Heart right ventricle (tissue), 16 donors: ENCODE measurements at regions not wholly inside any gene's neighbourhood (a gene's known extent, or its start where the extent isn't known, plus 50 kb on each side); places are given as distances from the start of the nearest gene placed in this dataset.

ENCODE experiments used
- ATAC-seq, 8 donors: fragments of 200-7000 bp; cut with Tn5 transposase; one replicate each; pipeline ENCODE4 v1.9.1; 2020; ENCODE audit warnings: mild to moderate bottlenecking in 8 of 8, moderate library complexity in 8 of 8, moderate number of reproducible peaks in 1 of 8
- DNase-seq, 2 donors: peaks; one replicate each; pipeline ENCODE4 v3.0.0-alpha.2; 2020
- H3K27ac ChIP-seq, 10 donors: fragments of 200-600 bp; sonication (generic) in 2 of 10; one replicate each; pipeline versions ENCODE4 v1.5.0 to v1.8.0; 2020 to 2022; ENCODE audit warnings: mild to moderate bottlenecking in 3 of 10
- H3K27me3 ChIP-seq, 7 donors: fragments of 200-600 bp; one replicate each; pipeline ENCODE4 v1.8.0; 2021 to 2022; ENCODE audit warnings: mild to moderate bottlenecking in 2 of 7
- H3K36me3 ChIP-seq, 9 donors: fragments of 200-600 bp; sonication (generic) in 1 of 9; one replicate each; pipeline versions ENCODE4 v1.5.0 to v1.8.0; 2020 to 2022; ENCODE audit warnings: mild to moderate bottlenecking in 2 of 9
- H3K4me1 ChIP-seq, 9 donors: fragments of 200-600 bp; sonication (generic) in 1 of 9; one replicate each; pipeline versions ENCODE4 v1.5.0 to v1.8.0; 2020 to 2022; ENCODE audit warnings: mild to moderate bottlenecking in 4 of 9
- H3K4me3 ChIP-seq, 10 donors: fragments of 200-600 bp; sonication (generic) in 2 of 10; one replicate each; pipeline versions ENCODE4 v1.5.0 to v1.8.0; 2020 to 2022; ENCODE audit warnings: mild to moderate bottlenecking in 7 of 10, moderate library complexity in 2 of 10
- H3K9me3 ChIP-seq, 11 donors: fragments of 200-600 bp in 10 of 11; sonication (generic) in 2 of 11; one replicate each; pipeline versions ENCODE4 v1.5.0 to v1.8.0; 2013 to 2022; ENCODE audit warnings: mild to moderate bottlenecking in 2 of 11, control low read depth in 1 of 11, moderate library complexity in 1 of 11
- CTCF ChIP-seq, 9 donors: fragments of 200-600 bp; sonication (generic) in 2 of 9; IDR thresholded peaks; one replicate each; pipeline versions ENCODE4 v1.5.0 to v1.8.0; 2021 to 2022; ENCODE audit warnings: antibody characterized with exemption in 9 of 9, mild to moderate bottlenecking in 5 of 9, moderate library complexity in 1 of 9
- WGBS, 2 donors: extraction: QIAGEN DNeasy Blood & Tissue Kit; methylation state at CpG; one replicate each; pipeline ENCODE4 v1.1.7; 2013; ENCODE audit warnings: inconsistent platforms in 1 of 2; 5-methylcytosine and 5-hydroxymethylcytosine counted together
- intact Hi-C, 10 donors: fragments of 100-400 bp; cut with DNase I; formaldehyde crosslinking; loops; one replicate each; pipeline versions ENCODE4 v1.11.1 to v1.14.2; 2022
- donor health status: Arrhythmogenic right ventricular cardiomyopathy.
- donor health status: ischemic (EF 13 %, LVEDD 7.1; RV severe dilation, severe dysfunction).
- donor health status: healthy with polysubstance abuse.
- donor health status: DM: no; HTN: yes; CAD: no.
- donor health status: DM: no; HTN: no; CAD: no.
- donor health status: ischemic (EF 25% LVEDD 6.9; RV normal size, moderate dysfunction).
- donor health status: ischemic (EF 25% LVEDD 5.7; RV mildly dilated, moderate dysfunction).
- donor health status: healthy.
- donor health status: DM: yes; HTN: yes; CAD: no.
- donor health status: Ischemic cardiomyopathy.
- donor health status: ischemic (EF 35%, LVEDD 5.7; RV mildly dilated, moderate dysfunction).
- donor health status: nonischemic (EF 11% LVEDD 7.7; RV severe dilation, severe dysfunction).
- donor health status: DM: yes; HTN: yes; CAD: no.
- donor health status: PGD.
- donor health status: ischemic (EF 29% LVEDD 5.4; RV normal size, mild dysfunction).
- donor health status: nonischemic (EF 23%, LVEDD 6.1; RV moderate dilation, normal function).

GRCh38 chr7:45259227-45259596 lies 101.6 kb downstream of the RAMP3 start:
- H3K9me3 ChIP-seq: no peaks in the 10 kb centered on the region
- intact Hi-C loops: loop anchor here in 3 of 10 donors (1.0 to 5.0 kb wide), 4 partner anchors 42 to 105 kb away; partner anchors contain the start of gene RAMP3 (in 1 of the 3)
- WGBS, 2 donors: 90 to 92% methylated on average over 4 of the region's 4 CpGs
- H3K4me1 ChIP-seq: peaks cover 0 to 15% (median 0%) of the 10 kb centered on the region in 9 donors
- ATAC-seq: peak in 3 of 8 donors; percentile 15 to 55 (median 42)
- H3K27ac ChIP-seq: no peak overlapping the region
- no peaks in the 10 kb centered on the region for H3K36me3 ChIP-seq
- peaks cover 0 to 25% (median 0%) of the 10 kb centered on the region in 7 donors for H3K27me3 ChIP-seq
- TF ChIP-seq CTCF (IDR thresholded peaks at IDR 0.05): no peak
- no peak for DNase-seq
- no peak overlapping the region for H3K4me3 ChIP-seq

DNA sequence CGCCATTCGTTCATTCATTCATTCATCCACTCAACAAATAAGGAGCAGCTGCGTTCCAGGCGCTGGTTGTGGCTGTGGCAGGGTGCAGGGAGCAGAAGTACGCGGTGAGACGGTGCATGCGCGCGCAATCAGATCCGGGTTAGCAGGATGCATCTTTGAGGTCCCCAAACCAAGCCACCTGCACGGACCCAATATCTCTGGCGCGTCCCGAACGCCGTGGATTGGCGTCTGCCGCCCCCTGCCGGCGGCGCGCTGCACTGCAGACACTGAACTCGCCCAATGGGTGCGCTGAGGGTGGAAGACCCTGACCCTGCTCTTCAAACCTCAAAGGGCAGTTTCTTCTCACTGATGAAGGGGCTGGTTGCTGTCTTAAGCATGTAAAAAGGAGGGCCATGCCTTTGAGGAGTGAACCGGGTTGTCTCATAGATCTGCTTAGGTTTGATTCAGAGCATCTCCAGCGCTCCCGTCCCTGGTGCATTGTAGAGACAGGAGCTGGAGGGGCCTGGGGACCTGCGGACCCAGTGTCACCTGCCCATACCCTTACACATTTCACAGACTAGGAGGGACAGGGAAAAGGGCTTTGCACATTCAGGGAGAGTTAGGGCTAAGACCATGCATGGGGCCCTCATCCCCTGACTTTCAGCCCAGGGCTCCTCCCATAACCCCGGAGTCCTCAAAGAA lies 102.5 kb downstream of the RAMP3 start:
- ATAC-seq (peak; percentile 56 to 95 (median 82)), DNase-seq (peak; percentile 43 to 71)
- 22% methylated on average over 30 of the region's 30 CpGs for WGBS, 2 donors
- intact Hi-C loops: loop anchor here (1.0 to 5.0 kb wide), 6 partner anchors 43 to 109 kb away; partner anchors contain the start of gene RAMP3 (in 1 of the 10)
- Histone ChIP-seq H3K36me3 (no peaks in the 10 kb centered on the region), H3K27me3 (peaks cover 0 to 25% (median 0%) of the 10 kb centered on the region in 7 donors), H3K27ac (no peak overlapping the region), H3K4me3 (peak overlapping the region in 1 of 10 donors; percentile 17), H3K9me3 (no peaks in the 10 kb centered on the region), H3K4me1 (peaks cover 0 to 15% (median 0%) of the 10 kb centered on the region in 9 donors)
- TF ChIP-seq CTCF (IDR thresholded peaks at IDR 0.05): peak; percentile 95 to 99 (median 98)

DNA sequence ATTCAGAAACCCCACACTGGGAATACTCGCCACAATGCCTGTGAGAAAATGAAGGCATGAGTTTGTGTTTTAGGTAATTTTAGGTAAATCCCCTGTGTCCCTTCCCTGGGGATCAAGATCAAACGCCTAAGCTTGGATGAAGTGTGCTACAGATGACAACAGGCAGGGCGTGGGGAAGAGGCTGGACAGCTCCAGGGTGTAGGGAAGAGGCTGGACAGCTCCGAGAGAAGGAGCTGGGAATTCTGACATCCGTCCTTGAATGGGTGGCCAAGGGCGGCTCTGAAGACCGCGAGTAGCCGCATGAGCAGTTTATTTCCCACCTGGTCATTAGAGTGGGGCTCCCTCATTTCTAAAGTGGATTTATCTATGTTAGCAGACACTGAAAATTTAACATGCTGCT lies 109.7 kb downstream of the RAMP3 start:
- no peaks in the 10 kb centered on the region for H3K9me3 ChIP-seq
- no peak for ATAC-seq
- no peak for DNase-seq
- H3K27ac ChIP-seq: no peak overlapping the region
- H3K4me3 ChIP-seq: no peak overlapping the region
- WGBS, 2 donors: 34 to 52% methylated on average over 9 of the region's 9 CpGs
- no peaks in the 10 kb centered on the region for H3K36me3 ChIP-seq
- H3K27me3 ChIP-seq: peaks cover 0 to 4% (median 0%) of the 10 kb centered on the region in 7 donors
- no peak for TF ChIP-seq CTCF (IDR thresholded peaks at IDR 0.05)
- intact Hi-C loops: no loop called here
- no peaks in the 10 kb centered on the region for H3K4me1 ChIP-seq

DNA sequence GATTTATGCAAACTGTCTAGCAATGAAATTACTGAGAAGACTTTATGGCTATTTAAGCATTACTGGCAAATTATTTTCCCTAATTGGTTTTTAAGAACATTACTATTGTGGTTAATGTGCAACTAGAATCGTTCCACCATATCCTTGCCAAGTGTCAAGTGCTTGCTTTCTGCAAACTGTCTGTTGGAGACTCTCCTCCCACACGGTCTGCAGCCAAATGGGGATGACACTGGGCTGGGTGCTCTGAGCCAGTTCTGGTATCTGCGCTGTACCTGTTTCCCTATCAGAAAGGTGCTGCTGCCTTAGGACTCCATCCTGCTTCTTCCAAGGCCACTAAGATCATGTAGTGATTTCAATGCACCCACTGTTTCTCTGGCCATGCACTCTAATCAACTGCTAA lies 110.4 kb downstream of the RAMP3 start:
- H3K27me3 ChIP-seq: peaks cover 0 to 4% (median 0%) of the 10 kb centered on the region in 7 donors
- H3K36me3 ChIP-seq: no peaks in the 10 kb centered on the region
- DNase-seq: no peak
- intact Hi-C loops: no loop called here
- H3K27ac ChIP-seq: no peak overlapping the region
- no peak for TF ChIP-seq CTCF (IDR thresholded peaks at IDR 0.05)
- H3K9me3 ChIP-seq: no peaks in the 10 kb centered on the region
- ATAC-seq: no peak
- no peaks in the 10 kb centered on the region for H3K4me1 ChIP-seq
- WGBS, 2 donors: 75 to 78% methylated on average over 3 of the region's 3 CpGs
- H3K4me3 ChIP-seq: no peak overlapping the region
